IPS-NIHi11 (cell line): ENCODE measurements at regions not wholly inside any gene's neighbourhood (a gene's known extent, or its start where the extent isn't known, plus 50 kb on each side); places are given as distances from the start of the nearest gene placed in this dataset.
"Not testable (repeated sequence)": the region's sequence is repeated elsewhere in the genome, so short reads cannot be mapped to it uniquely, and the experiment has no call there.

Experiments used
- DNase-seq: peaks from one replicate; pipeline ENCODE4 v3.0.0; 2012; ENCODE audit warnings: mixed read lengths, low spot score

DNA sequence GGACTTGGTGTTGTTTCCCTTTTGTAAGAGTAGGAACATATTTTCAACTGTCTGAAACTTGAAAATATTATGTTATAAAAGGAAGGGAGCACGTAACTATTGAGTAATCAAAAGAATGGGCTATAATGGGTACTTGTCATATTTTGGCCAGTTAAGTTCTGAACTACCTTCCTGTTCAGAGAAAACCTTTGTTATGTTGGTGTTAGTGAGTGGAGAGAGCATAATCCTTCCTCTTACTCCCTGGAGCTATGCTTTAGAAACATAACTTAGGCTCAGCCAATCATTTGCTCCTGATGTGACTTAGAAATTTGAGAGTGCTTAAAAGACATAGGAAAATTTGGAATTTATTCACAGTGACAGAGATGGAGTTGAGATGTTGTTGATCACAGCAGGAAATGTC lies 482.5 kb upstream of the SPRY2 start:
- DNase-seq: no peak

DNA sequence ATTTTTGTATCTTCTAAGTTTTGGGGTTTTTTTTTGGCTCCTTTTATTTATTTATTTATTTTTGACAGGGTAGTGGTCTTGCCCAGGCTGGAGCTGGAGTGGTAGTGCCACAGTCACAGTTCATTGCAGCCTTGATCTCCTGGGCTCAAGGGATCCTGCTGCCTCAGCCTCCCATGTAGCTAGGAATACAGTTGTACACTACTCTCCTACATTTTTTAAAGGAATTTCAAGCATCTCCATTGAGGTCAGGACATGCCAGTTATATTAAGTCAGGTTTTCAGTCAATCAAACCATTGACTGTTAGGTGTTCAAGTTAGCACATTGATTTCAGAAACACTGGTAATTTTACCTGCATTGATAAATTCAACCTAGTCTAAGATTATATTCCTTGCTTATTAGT lies 480.5 kb upstream of the SPRY2 start:
- no peak for DNase-seq

DNA sequence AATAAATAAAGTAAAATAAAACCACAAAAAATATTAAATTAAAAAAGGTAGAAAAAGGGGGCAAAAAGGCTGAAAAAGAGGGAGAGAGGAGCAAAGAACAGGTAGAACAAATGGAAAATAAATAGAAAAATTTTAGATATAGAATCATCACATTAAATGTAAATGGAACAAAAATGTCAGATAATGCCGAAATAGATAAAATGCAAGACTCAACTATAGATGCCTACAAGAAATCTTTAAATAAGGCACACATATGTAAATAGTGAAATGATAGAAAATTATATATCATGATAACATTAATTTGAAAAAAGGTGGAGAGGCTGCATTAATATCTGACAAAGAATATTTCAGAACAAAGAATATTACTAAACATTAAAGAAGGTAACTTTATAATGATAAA lies 477.1 kb upstream of the SPRY2 start:
- DNase-seq: no peak

DNA sequence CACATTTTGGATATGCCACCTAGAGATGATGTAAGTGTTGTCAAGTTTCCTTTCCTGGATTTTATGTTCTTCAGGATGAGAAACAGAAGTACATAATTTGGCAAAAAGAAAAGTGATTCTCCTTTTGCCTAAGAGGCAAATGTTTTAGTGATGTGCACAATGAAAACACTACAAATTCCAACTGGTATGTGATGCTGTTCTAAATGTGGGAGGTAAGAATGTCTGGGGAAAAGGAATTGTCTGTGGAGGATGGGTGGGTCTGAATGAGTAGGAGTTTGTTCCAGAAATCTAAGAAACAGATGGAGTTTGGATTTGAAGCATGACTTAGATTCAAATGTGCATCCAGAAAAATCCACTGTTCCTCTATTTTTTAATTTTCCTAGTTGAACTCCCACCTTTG lies 473.6 kb upstream of the SPRY2 start:
- DNase-seq: no peak

DNA sequence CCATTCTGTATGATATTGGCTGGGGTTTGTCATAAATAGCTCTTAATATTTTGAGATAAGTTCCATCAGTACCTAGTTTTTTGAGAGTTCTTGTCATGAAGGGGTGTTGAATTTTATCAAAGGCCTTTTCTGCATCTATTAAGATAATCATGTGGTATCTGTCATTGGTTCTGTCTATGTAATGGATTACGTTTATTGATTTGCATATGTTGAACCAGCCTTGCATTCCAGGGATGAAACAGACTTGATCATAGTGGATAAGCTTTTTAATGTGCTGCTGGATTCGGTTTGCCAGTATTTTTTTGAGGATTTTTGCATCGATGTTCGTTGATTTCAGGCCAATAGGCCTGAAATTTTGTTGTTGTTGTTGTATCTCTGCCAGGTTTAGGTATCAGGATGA lies 469.4 kb upstream of the SPRY2 start:
- DNase-seq: not testable (repeated sequence)

DNA sequence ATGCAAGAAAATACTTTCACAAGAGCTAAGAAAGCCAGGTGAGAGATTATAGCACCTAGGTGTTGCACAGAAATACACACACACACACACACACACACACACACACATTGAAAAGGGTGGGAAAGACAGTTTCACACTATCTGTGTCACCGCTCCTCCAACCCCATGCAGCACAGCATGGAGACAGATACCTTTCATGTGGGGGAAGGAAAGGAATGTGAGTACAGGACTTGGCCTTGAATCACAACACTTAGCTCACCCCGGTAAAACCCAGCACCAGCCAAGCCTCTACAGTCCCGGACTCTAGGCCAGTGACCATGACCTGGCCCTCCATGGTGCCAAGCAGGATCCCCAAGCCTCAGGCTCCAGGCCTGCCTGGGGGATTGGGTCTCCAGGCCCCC lies 462.0 kb upstream of the SPRY2 start:
- peak; percentile 29 for DNase-seq

DNA sequence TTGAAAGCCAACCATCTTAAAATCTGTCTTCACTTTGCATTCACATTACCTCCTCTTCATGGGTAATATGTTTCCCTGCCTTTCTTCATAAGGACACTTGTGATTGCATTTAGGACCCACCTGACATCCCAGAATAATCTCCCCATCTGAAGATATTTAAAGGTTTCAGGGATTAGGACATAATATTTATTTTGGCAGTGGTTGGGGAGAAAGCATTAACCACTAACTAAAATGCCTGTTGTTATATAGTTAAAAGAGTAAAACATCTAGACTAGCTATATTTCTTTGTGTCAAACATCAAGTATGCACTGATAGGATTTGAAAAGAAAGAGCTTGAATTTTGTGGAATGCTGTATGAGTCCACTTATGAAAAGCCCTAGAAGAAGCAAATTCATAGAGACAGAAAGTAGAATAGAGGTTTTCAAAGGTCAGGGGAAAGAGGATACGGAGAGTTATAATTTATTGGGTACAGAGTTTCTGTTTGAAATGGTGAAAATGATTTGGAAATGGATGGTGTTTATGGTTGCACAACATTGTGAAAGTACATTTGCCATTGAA lies 457.7 kb upstream of the SPRY2 start:
- no peak for DNase-seq

DNA sequence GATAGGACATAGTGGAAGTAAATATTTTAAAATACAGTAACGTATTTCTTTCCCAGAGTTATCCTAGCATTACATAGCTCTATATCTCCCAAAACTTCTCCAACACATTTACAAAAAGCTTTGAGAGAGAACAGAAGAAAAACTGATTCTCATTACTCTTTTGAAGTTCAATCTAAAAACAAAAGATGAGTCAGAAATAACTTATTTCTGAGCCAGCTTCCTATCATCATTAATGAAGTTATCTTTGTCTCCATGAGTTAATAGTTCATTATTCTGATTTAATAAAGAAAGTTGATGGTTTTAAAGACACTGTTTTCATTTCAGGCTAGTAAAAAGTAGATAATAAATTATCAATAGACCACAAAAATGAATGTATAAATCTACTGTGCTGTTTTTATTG lies 446.7 kb upstream of the SPRY2 start:
- DNase-seq: no peak

DNA sequence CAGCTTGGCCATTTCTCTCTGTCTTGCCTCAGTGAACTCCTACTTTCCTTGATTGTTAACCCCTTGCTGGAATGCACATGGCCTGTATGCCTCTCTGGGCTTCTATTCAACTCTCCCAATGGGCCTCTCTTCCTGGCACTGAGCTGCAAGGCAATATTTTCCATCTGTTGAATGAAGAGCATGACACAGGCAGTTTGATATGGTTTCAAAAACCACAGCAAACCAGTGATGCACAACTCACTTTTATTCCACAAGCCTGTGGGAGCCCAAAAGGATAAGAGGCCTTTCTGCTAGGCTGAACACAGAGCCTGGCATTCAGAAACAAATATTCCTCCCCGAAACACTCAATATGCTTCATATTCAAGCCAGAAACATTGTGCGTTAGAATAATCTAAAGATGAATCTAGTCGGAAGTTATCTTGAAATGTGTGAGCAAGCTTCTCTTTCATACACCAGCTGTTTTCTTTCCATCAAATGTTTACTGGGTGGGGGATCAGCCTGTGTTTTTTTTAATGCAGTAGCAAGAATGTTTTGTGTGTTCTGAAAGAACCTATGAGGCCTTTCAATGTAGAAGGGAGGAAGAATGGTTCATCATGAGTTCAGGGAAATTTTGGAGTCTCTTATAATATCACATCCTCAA lies 443.1 kb upstream of the SPRY2 start:
- peak; percentile 11 for DNase-seq

DNA sequence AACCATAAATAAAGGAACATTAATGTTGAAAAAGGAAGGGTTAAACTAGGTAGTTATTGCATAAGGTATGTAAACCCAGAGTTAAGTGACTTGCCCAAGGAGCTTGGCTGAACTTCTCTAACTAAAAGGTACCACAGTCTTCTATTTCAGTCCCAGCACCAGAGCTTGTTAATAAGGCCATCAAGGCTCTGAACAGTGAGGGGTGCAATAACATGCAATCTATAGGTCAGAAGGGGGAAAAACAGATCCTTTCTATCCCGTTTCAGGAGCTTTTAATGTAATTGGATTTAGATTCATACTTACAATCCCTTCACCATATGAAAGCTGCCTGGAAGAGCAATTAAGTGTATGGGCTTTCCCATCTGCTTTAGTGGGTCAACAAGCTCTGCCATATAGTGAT lies 441.5 kb upstream of the SPRY2 start:
- DNase-seq: no peak

DNA sequence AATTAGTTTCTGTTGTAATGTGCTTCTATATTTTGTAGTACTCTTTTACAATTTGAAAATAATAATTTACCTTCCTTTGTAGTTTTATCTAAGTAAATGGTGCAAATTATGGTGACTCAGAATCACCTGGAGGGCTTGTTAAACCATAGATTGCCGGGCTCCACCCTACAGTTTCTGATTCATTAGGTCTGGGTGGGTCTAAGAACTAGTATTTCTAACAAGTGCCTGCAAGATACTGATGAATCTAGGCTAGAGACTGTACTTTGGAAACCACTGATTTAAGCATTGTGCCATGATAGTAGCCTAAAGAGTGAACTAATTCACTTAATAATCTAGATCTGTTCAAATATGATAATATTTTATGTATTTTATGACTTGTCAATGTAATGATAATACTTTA lies 437.4 kb upstream of the SPRY2 start:
- DNase-seq: no peak

DNA sequence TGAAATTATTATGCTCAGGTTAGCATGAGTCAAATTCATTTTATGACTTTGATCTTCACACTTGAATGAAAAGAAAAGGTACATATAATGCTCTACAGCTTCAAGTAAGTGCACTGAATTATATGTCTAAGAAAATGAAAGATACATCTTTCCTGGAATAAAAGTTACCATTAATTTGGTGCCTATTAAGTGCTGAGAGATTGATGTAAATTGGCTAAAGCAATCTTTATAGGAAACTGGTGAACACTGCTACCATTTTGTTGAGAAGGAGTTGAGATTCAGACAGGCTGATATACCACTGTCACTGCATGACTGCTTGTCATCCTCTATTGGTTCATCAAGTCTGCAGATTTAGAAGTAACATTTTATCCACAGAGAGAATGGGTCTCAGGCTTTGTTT lies 416.8 kb upstream of the SPRY2 start:
- no peak for DNase-seq

DNA sequence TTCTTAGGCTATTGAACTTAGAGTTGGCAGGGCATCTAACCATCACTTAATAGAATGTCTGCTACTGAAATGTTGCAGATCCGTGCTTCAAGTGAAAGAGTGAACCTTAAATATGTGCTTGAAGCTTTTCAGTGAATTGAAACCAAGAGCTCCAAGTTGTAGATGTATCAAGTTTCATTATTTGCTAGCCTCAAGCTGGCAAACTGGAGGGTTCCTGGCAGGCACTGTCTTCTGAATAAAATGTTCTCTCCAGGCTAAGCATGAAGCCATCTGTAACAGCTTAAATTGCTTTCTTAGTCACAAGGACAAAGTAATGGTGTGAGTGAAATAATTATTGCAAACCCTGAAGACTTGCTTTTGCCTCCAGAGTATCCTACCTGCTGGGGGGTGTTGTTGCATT lies 415.0 kb upstream of the SPRY2 start:
- DNase-seq: no peak

DNA sequence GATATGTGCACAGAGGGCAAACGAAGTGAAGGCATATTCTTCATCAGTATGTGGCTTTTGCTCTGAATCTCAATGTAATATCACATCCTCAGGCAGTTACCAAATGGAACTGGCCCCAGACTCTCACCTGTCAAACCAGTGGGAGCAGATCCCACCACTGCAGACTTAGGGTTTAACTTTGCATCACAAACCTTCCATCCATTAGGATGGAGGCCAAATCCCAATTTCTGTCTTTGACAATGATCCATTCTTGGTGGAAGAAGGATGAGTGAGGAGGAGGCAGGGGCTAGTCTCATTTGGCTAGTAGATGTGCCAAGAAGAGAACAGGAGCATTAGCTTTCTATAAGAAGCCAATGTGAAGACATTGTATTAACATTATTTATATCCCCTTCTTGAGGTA lies 413.5 kb upstream of the SPRY2 start:
- no peak for DNase-seq

DNA sequence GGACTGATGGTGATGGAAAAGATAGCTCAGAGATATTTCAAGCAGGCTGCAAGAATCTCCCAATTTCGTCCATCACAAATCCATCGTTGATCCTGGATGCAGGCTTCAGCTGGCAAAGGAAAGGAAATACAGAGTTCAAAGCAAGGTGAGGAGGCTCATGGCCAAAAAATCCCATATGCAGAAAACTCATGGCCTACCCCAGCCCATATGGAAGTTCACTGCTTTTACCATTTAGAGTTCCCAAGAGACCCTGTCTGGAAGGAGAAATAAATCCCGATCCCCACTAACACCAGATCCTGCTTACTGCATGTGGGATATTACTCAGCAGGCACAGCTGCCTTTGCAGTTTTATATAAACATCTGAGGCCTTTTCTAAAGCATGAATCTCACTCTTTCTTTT lies 412.9 kb upstream of the SPRY2 start:
- no peak for DNase-seq

DNA sequence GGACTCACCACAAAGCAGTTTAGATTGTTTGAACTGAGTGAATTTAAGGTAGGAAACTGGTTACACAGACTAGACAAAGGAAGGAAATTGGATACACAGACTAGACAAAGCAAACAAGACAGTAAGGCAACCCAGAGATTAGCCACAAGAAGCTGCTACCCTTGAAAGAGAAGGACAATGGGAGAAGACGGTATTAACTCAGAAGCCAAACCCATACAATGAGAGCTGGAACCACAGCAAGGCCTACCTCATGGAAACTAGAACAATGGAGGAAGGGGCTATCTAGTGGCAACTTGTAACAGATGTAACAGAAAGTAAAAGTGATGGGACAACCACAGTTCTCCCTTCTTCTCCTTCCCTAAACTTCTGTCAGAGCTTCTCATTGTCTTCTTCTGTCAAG lies 410.9 kb upstream of the SPRY2 start:
- peak; percentile 33 for DNase-seq

DNA sequence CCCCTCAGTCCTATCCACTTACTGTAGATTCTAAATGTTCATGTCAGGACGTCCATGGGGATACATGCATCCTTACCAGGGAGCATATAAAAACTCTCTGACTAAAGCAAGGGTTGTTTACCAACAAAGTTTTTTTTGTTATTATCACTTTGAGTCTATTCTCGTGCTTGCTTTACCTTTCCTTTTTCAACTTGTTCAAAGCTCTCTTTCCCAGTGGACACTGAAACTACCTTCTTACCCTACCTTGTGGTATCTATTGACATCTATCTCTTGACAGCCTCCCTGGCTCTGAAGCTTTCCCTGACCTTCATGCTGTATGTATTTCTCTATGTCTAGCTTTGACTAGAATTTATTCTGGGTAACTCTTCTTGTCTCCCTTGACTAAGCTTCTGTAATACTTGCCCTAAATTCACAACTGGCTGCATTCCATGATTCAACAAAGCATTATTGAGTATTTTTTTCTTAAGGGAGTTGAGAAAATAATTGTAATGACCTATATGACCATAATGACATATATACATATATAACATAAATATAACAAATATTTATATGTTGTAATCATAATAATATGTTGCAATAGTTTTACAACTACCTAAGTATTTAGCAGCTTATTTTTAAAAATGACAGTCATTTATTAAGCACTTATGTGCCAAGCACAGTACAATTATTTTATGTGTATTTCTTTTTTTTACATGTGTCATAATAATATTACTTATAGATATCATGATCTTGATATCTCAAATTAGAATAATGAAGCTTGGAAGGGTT lies 403.4 kb upstream of the SPRY2 start:
- DNase-seq: no peak

DNA sequence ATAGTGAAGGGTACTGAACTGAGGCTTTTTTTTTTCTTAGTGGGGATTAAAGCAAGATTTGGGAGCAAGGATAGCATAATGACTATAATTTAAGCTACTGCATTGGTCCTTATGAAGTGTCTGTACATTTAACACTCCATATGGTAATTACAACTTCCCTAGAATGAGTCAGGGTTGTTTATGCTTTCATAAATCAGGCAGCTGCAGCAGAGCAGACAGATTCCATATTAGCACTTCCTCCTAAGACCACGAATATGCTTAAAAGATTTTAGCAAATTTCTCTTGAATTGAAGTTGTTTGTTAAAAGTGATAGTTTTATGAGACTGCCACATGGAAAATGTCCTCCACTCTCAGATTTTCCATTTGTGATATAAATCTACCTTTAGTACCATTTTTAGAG lies 401.1 kb upstream of the SPRY2 start:
- DNase-seq: no peak

DNA sequence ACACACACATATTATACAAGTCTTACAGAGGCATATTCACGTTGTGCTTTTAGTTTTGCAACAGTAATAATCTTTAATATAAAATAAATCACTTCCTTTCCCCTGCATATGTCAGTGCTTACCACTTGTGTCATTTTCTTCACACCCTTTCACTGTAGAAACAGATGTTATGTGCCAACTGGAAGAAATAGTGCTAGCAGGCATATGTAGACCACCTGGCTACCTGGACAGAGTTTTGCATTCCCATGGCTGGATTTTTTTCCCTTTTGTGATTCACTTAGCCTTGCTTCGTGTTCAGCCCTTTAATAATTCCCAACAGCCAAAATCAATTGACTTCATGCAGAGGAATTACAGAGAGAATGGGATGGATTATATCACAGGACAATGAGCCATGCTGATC lies 399.1 kb upstream of the SPRY2 start:
- DNase-seq: no peak

DNA sequence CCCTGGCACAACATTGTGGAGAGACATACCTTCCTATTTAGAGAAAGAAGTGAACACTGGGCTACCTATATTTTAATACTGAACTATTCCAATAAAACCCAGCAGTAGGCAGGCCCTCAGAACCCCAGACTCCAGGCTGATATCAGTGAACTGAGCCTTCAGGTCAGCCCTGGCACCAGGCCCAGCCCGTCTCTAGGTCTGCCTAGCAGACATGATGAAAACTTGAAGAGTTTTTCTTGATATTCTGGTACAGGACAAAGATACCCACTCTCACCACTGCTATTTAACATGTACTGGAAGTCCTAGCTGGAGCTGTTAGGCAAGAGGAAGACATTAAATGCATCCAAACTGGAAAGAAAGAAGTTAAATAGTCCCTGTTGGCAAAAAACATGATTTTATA lies 396.6 kb upstream of the SPRY2 start:
- DNase-seq: no peak

DNA sequence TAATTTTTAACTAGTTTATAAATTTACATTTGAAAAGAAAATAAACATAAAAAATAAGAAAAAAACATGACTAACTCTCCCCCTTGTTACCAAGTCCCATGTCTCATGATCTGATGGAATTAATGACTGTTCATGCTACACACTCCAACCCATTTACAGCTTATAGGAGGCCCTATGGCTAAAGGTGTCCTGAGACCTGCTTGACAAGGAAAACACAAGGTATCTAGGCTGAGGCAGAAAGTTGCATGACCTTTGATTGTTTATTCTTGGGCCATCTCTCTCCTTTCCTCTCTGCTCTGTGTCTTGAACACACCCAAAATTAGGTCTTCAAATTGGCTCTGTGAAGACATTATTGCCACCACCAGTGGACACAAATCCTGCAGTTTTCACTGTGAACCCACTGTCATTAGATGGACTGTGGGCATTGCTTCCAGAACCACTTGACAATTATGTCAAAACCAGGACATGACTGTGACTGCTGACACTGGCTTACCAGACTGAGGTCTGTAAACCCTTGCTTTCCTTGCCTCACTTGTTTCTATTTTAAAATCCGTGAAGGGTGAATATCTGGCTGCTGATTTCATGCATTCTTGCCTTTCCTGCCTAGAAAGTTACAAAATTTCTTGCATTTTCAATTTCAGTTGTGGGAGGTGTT lies 386.5 kb upstream of the SPRY2 start:
- DNase-seq: no peak

DNA sequence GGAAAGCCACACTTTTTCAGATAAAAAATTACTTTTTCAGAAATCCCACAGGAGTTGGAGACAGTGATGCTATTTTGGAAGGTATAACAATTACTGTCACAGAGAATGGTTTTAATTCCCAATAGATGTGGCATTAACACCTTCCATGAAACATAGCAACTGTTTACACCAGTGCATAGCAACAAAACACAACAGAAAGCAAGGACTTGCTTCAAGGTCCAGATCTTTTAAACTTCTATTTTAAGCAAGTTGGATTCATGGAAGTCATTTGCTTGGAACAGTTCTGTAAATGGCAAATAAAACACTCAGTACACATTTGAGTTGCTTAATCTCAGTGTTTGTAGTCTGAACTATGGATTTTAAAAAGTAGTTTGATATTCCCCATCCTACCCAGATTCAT lies 385.9 kb upstream of the SPRY2 start:
- no peak for DNase-seq

DNA sequence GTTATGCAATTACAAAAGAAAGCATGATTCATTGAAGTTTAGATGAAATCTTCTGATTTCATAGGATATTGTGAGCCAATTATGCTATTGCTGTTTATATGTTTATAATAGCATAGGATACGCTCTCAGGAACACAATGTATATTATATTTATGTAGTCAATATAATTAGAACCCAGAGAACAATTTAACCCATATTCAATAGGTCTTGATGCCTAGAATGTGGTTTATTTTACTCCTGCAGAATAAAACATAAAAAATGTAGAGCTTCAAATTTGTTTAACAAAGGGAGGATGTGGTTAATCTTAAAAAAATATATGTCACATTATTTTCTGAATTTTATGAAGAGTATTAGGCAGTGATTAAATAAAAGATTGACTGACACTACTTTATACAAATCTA lies 380.8 kb upstream of the SPRY2 start:
- DNase-seq: no peak
